T-helper 1 cell (primary cell): ENCODE measurements at regions not wholly inside any gene's neighbourhood (a gene's known extent, or its start where the extent isn't known, plus 50 kb on each side); places are given as distances from the start of the nearest gene placed in this dataset.
"Not testable (repeated sequence)": the region's sequence is repeated elsewhere in the genome, so short reads cannot be mapped to it uniquely, and the experiment has no call there.

Experiments used
- DNase-seq, 5 donors: peaks; one replicate each; pipeline ENCODE4 v3.0.0-alpha.2; 2012 to 2020

- DNase-seq: no peak
These were observed 383.9 kb downstream of the MAT2B start for GRCh38 chr5:163889369-163889768.

GRCh38 chr5:163890261-163890660, 384.8 kb downstream of the MAT2B start:
- DNase-seq: no peak

GRCh38 chr5:163893281-163893680, 387.9 kb downstream of the MAT2B start:
- no peak for DNase-seq

DNA sequence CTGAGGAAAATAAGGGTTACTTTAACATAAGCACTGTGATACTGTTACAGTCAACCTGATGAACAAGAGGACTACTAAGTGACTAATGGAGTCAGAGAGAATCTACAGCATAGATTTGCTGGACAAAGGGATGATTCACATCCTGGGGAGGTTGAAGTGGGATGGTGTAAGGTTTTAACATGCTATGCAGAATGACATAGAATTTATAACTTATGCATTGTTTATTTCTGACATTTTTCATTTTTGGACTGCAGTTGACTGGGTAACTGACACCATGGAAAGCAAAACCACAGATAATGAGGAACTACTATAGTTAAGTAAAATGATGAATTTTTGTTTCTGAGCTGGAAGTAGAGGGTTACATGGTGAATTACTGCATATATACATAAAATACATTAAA, 389.2 kb downstream of the MAT2B start:
- no peak for DNase-seq

DNA sequence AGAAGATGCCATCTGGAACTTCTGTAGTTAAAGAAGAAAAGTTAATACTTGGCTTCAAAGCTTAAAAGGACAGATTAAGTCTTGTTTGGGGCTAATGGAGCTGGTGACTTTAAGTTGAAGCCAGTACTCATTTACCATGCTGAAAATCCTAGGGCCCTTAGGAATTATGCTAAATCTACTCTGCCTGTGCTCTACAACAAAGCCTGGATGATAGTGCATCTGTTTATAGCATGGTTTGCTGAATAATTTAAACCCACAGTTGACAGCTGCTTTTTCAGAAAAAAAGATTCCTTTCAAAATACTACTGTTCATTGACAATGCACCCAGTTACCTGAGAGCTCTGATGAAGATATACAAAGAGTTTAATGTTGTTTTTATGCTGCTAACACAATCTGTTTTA, 393.5 kb downstream of the MAT2B start:
- DNase-seq: no peak

- DNase-seq: not testable (repeated sequence)
These were observed 402.4 kb downstream of the MAT2B start for GRCh38 chr5:163907783-163908182.

DNA sequence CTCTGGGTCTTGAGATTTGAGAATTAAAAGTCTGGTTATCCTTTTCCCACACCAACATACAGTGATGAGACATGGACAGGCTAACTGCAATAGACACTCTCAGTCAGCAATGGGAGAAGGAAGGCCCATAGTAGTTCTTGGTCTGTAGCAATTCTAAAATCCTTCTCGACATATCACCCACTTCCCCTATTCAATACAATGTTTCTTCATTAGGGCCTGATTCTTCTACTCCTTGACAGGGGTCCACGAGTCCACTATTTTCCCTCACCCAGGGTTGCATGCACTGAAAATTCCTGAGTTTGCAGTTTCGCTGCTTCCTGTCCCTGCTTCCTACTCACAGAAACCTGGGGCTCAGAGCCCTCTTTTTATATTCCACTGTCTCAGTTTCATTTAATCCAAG, 402.8 kb downstream of the MAT2B start:
- DNase-seq: no peak

- no peak for DNase-seq
These were observed 404.8 kb downstream of the MAT2B start for GRCh38 chr5:163910226-163910625.

DNA sequence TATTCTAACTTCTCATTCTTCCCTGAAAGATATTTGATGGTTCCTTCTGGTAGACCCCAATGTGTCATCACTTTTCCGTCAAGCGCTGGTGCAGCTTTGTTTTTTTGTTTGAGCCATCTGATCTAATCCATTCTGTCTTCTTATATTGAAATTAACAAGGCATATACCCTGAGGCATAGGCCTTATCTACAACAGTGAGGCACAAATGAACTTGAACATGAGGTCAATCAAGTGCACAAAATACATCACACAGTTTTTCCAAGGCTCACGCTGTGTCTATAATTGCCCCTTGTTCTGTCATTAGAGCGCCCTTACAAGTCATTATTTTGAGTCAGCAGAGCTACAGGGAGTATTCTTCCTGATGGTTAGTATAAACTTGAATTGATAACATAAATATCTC, 406.6 kb downstream of the MAT2B start:
- no peak for DNase-seq

DNA sequence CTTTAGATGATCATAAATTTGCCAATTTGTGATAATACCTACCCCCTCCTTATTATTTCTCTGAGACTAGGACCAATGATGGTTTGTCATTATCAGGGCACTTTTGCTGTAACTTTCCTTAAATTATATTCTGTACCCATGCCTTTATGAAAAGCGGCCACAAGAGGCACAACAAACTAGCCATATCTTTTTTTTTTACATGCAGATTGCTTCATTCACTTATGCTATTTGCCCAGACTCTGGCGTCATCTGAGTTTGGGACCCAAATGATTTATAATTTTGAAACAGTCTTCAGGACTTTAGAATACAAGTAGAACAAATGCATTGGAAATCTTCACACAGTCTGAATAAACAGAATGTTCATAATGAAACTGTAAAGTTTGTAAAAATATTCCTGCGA, 408.1 kb downstream of the MAT2B start:
- DNase-seq: no peak

DNA sequence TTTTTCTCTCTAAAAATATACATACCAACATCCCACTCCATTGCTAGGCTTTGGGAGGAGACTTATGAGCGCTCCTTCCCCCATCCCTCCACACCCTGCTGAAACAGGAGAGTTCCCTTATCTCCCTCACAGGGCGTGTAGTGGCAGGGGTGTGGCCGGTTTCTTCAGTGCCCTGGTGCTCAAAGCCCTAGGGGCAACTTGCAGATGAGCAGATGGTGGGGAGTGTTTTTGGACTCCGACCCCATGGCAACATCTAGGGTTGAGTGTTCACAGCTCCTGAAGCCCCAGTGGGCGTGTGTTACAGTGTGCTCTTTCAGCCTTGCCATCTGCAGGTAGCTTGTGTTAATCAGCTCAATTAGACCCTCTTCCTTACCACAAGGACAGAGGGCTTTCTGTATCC, 409.5 kb downstream of the MAT2B start:
- no peak for DNase-seq

DNA sequence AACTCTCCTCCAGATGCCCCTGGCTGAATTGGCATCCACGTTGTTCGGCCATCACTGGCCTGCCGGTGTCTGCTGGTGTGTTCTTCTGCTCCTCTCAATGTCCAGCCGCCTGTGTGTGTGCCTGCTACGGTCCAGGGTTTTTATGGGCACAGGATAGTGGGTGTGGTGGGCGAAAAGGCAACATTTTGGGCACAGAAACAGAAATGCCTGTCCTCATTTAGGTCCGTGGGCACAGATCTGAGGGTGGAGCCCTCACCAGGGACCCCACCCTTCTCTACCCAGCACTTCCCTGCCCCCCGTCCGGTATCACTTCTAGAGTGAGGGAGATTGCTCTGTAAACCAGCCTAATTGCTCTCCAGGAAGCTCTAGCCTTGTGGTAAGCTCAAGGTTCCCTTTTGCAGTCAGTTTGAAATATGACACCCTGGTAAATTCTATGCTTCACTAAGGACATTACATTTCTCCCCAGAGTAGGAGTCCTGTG, 410.1 kb downstream of the MAT2B start:
- DNase-seq: no peak

DNA sequence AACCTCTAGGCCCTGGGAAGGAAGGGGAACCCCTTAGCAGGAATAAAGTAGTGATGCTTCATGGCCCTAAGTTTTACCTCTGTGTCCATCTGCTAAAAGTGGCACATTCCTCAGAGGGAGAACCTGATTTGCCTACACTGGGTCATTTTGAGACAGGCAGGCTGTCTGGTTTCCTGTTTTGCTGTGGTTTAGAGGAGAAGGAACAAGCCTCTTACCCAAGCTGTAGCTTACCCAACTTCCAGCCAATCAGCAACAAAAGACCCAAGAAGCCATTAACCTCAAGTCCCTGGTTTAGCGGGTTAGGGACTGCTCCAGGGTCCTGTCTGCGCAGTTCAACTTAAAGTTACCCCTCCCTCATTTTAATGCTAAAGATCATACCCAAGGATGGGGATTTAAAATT, 411.0 kb downstream of the MAT2B start:
- DNase-seq: peak in 1 of 5 donors; percentile 21

DNA sequence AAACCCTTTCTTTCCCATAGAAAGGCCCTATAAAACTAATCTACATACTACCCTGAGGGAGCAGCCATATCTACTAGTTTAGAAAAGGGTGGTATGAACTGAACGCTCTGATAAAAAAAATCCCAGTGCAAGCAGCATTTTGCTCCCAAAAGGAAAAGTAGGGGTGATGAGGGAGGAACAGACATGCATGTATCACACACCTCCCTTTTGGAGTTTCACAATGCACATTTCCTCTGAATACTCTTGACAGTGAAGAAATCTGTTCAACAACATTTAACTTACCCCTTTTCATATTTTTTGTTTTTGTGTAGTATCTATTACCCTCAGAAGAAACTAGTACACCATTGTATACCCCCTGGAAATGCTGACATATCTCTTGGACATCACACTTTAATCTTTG, 411.4 kb downstream of the MAT2B start:
- DNase-seq: no peak

DNA sequence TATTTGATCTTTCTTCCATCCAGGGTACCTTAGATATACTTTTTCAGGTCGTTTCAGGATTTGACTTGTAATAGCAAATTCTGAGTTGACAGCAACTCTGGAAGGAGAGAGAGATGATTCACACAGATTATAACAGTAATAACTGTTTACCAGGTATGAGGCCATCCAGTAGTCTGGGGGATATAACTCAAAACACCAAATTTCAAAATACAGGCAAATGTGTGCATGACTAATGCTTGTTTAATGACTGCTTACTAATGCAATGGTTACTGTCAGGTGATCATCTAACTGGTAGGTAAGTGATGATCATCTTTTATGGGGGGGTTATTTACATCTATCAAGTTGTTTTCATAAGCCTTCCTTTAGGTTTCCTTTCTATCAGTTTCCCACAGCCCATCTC, 412.3 kb downstream of the MAT2B start:
- DNase-seq: no peak

DNA sequence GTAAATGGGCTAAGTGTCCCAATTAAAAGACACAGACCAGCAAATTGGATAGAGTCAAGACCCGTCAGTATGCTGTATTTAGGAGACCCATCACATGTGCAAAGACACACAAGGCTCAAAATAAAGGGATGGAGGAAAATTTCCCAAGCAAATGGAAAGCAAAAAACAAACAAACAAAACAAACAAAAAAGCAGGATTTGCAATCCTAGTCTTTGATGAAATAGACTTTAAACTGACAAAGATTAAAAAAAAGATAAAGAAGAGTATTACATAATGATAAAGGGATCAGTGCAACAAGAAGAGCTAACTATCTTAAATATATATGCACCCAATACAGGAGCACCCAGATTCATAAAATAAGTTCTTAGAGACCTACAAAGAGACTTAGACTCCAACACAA, 429.6 kb downstream of the MAT2B start:
- not testable (repeated sequence) for DNase-seq

DNA sequence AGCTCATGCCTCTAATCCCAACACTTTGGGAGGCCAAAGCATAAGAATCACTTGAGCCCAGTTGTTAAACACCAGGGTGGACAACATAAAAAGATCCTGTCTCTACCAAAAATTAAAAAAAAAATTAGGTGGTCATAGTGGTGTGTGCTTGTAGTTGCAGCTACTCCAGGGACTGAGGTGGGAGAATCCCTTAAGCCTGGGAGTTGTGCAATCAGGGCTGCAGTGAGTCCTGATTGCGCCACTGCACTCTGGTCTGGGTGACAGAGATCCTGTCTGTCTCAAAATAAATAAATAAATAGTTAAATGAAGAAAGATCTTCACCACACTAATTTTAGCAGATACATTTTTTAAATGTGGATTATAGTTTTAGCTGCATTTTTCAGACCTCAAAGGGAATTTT, 433.2 kb downstream of the MAT2B start:
- no peak for DNase-seq

- no peak for DNase-seq
These were observed 435.7 kb downstream of the MAT2B start for GRCh38 chr5:163941079-163941478.

DNA sequence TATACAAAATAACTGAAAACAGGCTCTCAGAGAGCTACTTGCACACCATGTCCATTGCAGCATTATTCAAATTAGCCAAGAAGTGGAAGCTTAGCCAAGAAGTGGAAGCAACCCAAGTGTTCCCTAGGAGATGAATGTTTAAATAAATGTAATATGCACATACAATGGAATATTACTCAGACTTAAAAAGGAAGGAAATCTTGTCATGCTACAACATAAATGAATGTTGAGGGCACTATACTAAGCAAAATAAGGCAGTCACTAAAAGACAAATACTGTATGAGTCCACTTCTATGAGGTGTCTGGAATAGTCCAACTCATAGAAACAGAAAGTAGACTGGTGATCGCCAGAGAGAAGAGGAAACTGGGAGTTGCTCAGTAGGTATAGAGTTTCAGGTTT, 438.1 kb downstream of the MAT2B start:
- no peak for DNase-seq

- DNase-seq: no peak
These were observed 439.3 kb downstream of the MAT2B start for GRCh38 chr5:163944738-163945137.

DNA sequence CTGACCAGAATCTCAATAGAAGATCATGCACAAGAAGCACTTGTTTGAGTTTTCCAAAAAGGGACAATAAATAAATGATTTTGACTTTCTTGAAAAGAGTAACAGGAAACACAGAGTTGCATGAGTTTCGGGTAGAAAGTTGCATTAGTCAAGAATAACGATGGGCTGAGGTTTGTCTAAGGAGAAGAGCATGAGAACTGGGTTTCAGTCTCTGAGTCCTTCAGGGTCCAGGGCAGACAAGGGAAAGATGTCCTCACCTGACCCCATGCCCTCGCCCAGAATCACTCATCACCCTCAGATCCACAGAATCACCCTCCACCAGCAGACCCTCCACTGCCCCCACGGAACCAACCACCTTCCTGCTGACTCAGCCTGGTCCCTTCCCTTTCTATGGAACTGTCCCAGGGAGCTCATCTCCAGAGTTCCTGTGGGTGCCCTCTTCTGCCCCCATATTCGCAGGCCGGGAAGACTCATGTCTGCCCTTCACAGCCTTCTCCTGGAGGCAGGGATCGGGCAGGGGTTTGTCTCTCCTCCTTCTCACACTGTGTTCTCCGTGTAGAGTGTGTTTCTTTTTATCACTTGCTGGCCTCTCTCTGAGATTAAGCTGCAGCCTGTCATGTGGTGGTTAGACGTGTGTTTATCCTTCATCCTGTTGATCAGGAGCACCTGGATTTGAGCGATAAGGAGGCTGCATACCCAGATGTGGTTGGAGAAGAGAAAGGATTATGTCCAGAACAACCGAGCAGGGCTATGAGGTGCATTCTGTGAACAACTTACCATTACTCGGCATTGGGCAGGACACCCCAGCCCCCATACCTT, 442.6 kb downstream of the MAT2B start:
- no peak for DNase-seq

DNA sequence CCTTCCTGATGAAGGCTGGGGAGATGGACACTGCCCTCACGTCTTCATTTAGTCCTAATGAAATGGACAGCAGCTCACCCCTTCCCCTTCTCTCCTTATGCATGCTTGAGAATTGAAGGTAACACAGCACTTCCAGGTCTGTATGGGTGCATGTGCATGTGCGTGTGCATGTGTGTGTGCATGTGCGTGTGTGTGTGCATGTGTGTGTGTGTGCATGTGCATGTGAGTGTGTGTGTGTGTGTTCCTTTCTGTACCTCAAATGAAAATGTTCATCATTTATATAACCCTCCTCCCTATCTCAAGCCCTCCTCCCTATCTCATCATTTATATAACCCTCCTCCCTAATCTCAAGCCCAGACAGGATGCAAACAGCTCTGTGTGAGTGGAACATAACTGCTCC, 444.8 kb downstream of the MAT2B start:
- DNase-seq: no peak

DNA sequence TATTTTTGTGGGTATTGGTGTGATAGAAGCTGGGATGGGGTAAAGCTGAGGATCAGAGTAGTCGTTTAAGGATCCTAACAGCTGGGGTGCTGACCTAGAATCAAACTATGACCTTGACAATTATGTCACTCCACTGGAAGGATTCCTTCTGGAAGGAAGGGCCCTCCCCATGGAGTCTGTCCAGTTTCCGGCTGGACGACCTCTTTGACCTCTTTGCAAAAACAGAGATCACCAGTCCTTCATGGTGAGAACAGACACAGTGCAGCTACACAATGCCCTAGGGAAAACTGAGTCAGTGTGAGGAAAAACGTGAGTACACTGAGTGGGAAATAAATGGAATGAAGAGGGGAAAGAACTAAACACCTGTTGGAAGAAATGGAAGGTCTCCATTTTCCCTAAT, 445.6 kb downstream of the MAT2B start:
- no peak for DNase-seq

GRCh38 chr5:163953901-163954300, 448.5 kb downstream of the MAT2B start:
- no peak for DNase-seq

DNA sequence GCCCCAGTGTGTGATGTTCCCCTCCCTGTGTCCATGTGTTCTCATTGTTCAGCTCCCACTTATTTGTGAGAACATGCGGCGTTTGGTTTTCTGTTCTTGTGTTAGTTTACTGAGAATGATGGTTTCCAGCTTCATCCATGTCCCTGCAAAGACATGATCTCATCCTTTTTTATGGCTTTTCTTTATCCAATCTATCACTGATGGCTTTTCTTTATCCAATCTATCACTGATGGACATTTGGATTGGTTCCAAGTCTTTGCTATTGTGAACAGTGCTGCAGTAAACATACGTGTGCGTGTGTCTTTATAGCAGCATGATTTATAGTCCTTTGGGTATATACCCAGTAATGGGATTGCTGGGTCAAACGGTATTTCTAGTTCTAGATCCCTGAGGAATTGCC, 455.8 kb downstream of the MAT2B start:
- DNase-seq: not testable (repeated sequence)
